ENCODE measurements at regions not wholly inside any gene's neighbourhood (a gene's known extent, or its start where the extent isn't known, plus 50 kb on each side); places are given as distances from the start of the nearest gene placed in this dataset.

- dilution Hi-C loops (cut with MboI; ENCODE audit: extremely low pct_ligation_motif_present, low sequenced_read_pairs): no loop called here
- H2AFZ ChIP-seq (ENCODE audit: control insufficient read depth, low read length): no peak overlapping the region
- no peaks in the 10 kb centered on the region for H3K79me2 ChIP-seq (ENCODE audit: control insufficient read depth, insufficient read depth, low read length)
- DNase-seq (ENCODE audit: low read depth, low spot score): no peak
- no peaks in the 10 kb centered on the region for H3K9me1 ChIP-seq (ENCODE audit: control insufficient read depth, extremely low read depth, insufficient read depth, low read length)
- no peak overlapping the region for H3K4me3 ChIP-seq (ENCODE audit: control insufficient read depth in 2 of 3, extremely low read depth in 1 of 3, insufficient read depth in 2 of 3, low read depth in 1 of 3, low read length in 3 of 3)
- H4K20me1 ChIP-seq (ENCODE audit: control insufficient read depth, extremely low read depth, insufficient read depth, low read length): no peaks in the 10 kb centered on the region
- TF ChIP-seq EZH2 (IDR thresholded peaks at IDR 0.05; ENCODE audit: low read length): no peak
- no peak for TF ChIP-seq CTCF (optimal IDR thresholded peaks at IDR 0.05 in 1 of 3, IDR thresholded peaks at IDR 0.05 in 1 of 3, conservative IDR thresholded peaks at IDR 0.05 in 1 of 3; ENCODE audit: extremely low read depth in 1 of 3, insufficient read depth in 2 of 3, low read length in 3 of 3)
- H3K36me3 ChIP-seq (ENCODE audit: control insufficient read depth in 2 of 2, extremely low read depth in 1 of 2, insufficient read depth in 2 of 2, low read length in 2 of 2): no peaks in the 10 kb centered on the region
- H3K4me1 ChIP-seq (ENCODE audit: control insufficient read depth, extremely low read depth, insufficient read depth, low read length): no peaks in the 10 kb centered on the region
- no peaks in the 10 kb centered on the region for H3K27me3 ChIP-seq (ENCODE audit: control insufficient read depth, extremely low read depth, insufficient read depth, low read length)
- no peak overlapping the region for H3K27ac ChIP-seq (ENCODE audit: control insufficient read depth, insufficient read depth, low read length)
- no peak overlapping the region for H3K4me2 ChIP-seq (ENCODE audit: control insufficient read depth, extremely low read depth, insufficient read depth, low read depth, low read length)
- no peak for FAIRE-seq
- no peaks in the 10 kb centered on the region for H3K9me3 ChIP-seq (ENCODE audit: control insufficient read depth, low read depth, low read length)
- H3K9ac ChIP-seq (ENCODE audit: control insufficient read depth, extremely low read depth, insufficient read depth, low read length): no peak overlapping the region
These were observed 390.3 kb upstream of the AGTR1 start for GRCh38 chr3:148307443-148307843.

GRCh38 chr3:148309390-148310035 is 388.2 kb upstream of the AGTR1 start:
- Histone ChIP-seq H3K9ac (ENCODE audit: control insufficient read depth, extremely low read depth, insufficient read depth, low read length) (no peak overlapping the region), H3K4me3 (ENCODE audit: control insufficient read depth in 2 of 3, extremely low read depth in 1 of 3, insufficient read depth in 2 of 3, low read depth in 1 of 3, low read length in 3 of 3) (no peak overlapping the region), H3K9me1 (ENCODE audit: control insufficient read depth, extremely low read depth, insufficient read depth, low read length) (no peaks in the 10 kb centered on the region), H3K9me3 (ENCODE audit: control insufficient read depth, low read depth, low read length) (no peaks in the 10 kb centered on the region), H2AFZ (ENCODE audit: control insufficient read depth, low read length) (no peak overlapping the region), H3K27me3 (ENCODE audit: control insufficient read depth, extremely low read depth, insufficient read depth, low read length) (no peaks in the 10 kb centered on the region), H3K27ac (ENCODE audit: control insufficient read depth, insufficient read depth, low read length) (no peak overlapping the region), H3K4me1 (ENCODE audit: control insufficient read depth, extremely low read depth, insufficient read depth, low read length) (no peaks in the 10 kb centered on the region), H3K79me2 (ENCODE audit: control insufficient read depth, insufficient read depth, low read length) (no peaks in the 10 kb centered on the region), H4K20me1 (ENCODE audit: control insufficient read depth, extremely low read depth, insufficient read depth, low read length) (no peaks in the 10 kb centered on the region), H3K36me3 (ENCODE audit: control insufficient read depth in 2 of 2, extremely low read depth in 1 of 2, insufficient read depth in 2 of 2, low read length in 2 of 2) (no peaks in the 10 kb centered on the region), H3K4me2 (ENCODE audit: control insufficient read depth, extremely low read depth, insufficient read depth, low read depth, low read length) (no peak overlapping the region)
- dilution Hi-C loops (cut with MboI; ENCODE audit: extremely low pct_ligation_motif_present, low sequenced_read_pairs): no loop called here
- peak; percentile 29 to 64 (median 57) for TF ChIP-seq CTCF (optimal IDR thresholded peaks at IDR 0.05 in 1 of 3, IDR thresholded peaks at IDR 0.05 in 1 of 3, conservative IDR thresholded peaks at IDR 0.05 in 1 of 3; ENCODE audit: extremely low read depth in 1 of 3, insufficient read depth in 2 of 3, low read length in 3 of 3)
- TF ChIP-seq EZH2 (IDR thresholded peaks at IDR 0.05; ENCODE audit: low read length): no peak
- FAIRE-seq: no peak
- DNase-seq (ENCODE audit: low read depth, low spot score): no peak

All from keratinocyte (primary cell).